Type B pancreatic cell (in vitro differentiated cells): ENCODE measurements at regions not wholly inside any gene's neighbourhood (a gene's known extent, or its start where the extent isn't known, plus 50 kb on each side); places are given as distances from the start of the nearest gene placed in this dataset.

Experiments used
- DNase-seq: peaks from one replicate; pipeline ENCODE4 v3.0.0; 2021; ENCODE audit warnings: mixed read lengths; ENCODE audit not compliant: unreplicated experiment; ENCODE audit errors: extremely low spot score
- H3K27ac Mint-ChIP-seq: 2 replicates; pipeline ENCODE4 v1.8.0; 2021; ENCODE audit warnings: mild to moderate bottlenecking, mixed read lengths
- H3K27me3 Mint-ChIP-seq: 2 replicates; pipeline ENCODE4 v1.8.0; 2021; ENCODE audit warnings: mixed read lengths
- H3K36me3 Mint-ChIP-seq: 2 replicates; pipeline ENCODE4 v1.8.0; 2021; ENCODE audit warnings: mixed read lengths
- H3K4me1 Mint-ChIP-seq: one replicate; pipeline ENCODE4 v1.8.0; 2021; ENCODE audit warnings: mixed read lengths; ENCODE audit not compliant: unreplicated experiment
- H3K4me3 Mint-ChIP-seq: 2 replicates; pipeline ENCODE4 v1.8.0; 2021; ENCODE audit warnings: mild to moderate bottlenecking, mixed read lengths
- H3K9me3 Mint-ChIP-seq: 2 replicates; pipeline ENCODE4 v1.8.0; 2021; ENCODE audit warnings: mixed read lengths
- TF ChIP-seq, protein P1 (sequence below): fragments of 200-600 bp; sonication (generic); conservative IDR thresholded peaks from 2 replicates; pipeline ENCODE4 v1.5.0; 2021; ENCODE audit warnings: antibody characterized with exemption, mild to moderate bottlenecking

- TF ChIP-seq, protein P1, sequence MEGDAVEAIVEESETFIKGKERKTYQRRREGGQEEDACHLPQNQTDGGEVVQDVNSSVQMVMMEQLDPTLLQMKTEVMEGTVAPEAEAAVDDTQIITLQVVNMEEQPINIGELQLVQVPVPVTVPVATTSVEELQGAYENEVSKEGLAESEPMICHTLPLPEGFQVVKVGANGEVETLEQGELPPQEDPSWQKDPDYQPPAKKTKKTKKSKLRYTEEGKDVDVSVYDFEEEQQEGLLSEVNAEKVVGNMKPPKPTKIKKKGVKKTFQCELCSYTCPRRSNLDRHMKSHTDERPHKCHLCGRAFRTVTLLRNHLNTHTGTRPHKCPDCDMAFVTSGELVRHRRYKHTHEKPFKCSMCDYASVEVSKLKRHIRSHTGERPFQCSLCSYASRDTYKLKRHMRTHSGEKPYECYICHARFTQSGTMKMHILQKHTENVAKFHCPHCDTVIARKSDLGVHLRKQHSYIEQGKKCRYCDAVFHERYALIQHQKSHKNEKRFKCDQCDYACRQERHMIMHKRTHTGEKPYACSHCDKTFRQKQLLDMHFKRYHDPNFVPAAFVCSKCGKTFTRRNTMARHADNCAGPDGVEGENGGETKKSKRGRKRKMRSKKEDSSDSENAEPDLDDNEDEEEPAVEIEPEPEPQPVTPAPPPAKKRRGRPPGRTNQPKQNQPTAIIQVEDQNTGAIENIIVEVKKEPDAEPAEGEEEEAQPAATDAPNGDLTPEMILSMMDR = no peak
- H3K27me3 Mint-ChIP-seq = no peaks in the 10 kb centered on the region
- no peak overlapping the region for H3K27ac Mint-ChIP-seq
- no peak overlapping the region for H3K4me3 Mint-ChIP-seq
- peaks cover 2% of the 10 kb centered on the region for H3K4me1 Mint-ChIP-seq
- no peak for DNase-seq
- peaks cover 5% of the 10 kb centered on the region for H3K36me3 Mint-ChIP-seq
- no peaks in the 10 kb centered on the region for H3K9me3 Mint-ChIP-seq
These were observed 67.1 kb upstream of the KIF26B start for GRCh38 chr1:245087723-245088122.

GRCh38 chr1:245086389-245086969 is 68.3 kb upstream of the KIF26B start:
- no peak for DNase-seq
- H3K4me1 Mint-ChIP-seq = no peaks in the 10 kb centered on the region
- peaks cover 4% of the 10 kb centered on the region for H3K9me3 Mint-ChIP-seq
- H3K4me3 Mint-ChIP-seq = no peak overlapping the region
- TF ChIP-seq, protein P1 = no peak
- H3K27me3 Mint-ChIP-seq = no peaks in the 10 kb centered on the region
- peaks cover 7% of the 10 kb centered on the region for H3K36me3 Mint-ChIP-seq
- H3K27ac Mint-ChIP-seq = no peak overlapping the region

GRCh38 chr1:245085508-245086095 is 69.2 kb upstream of the KIF26B start:
- Mint-ChIP-seq H3K27ac (no peak overlapping the region), H3K36me3 (peaks cover 7% of the 10 kb centered on the region), H3K9me3 (peaks cover 4% of the 10 kb centered on the region), H3K4me1 (no peaks in the 10 kb centered on the region), H3K27me3 (no peaks in the 10 kb centered on the region), H3K4me3 (no peak overlapping the region)
- DNase-seq = no peak
- TF ChIP-seq, protein P1 = no peak

- peaks cover 4% of the 10 kb centered on the region for H3K9me3 Mint-ChIP-seq
- H3K4me1 Mint-ChIP-seq = no peaks in the 10 kb centered on the region
- no peak overlapping the region for H3K27ac Mint-ChIP-seq
- H3K4me3 Mint-ChIP-seq = no peak overlapping the region
- DNase-seq = no peak
- TF ChIP-seq, protein P1 = no peak
- H3K27me3 Mint-ChIP-seq = no peaks in the 10 kb centered on the region
- peaks cover 7% of the 10 kb centered on the region for H3K36me3 Mint-ChIP-seq
These were observed 70.2 kb upstream of the KIF26B start for GRCh38 chr1:245084551-245084950.

GRCh38 chr1:245079021-245079609 is 75.7 kb upstream of the KIF26B start:
- Mint-ChIP-seq H3K4me3 (no peak overlapping the region), H3K4me1 (no peaks in the 10 kb centered on the region), H3K27ac (no peak overlapping the region), H3K9me3 (peaks cover 4% of the 10 kb centered on the region), H3K27me3 (no peaks in the 10 kb centered on the region), H3K36me3 (peaks cover 3% of the 10 kb centered on the region)
- DNase-seq = no peak
- TF ChIP-seq, protein P1 = peak; percentile 77
